ENCODE measurements at regions not wholly inside any gene's neighbourhood (a gene's known extent, or its start where the extent isn't known, plus 50 kb on each side); places are given as distances from the start of the nearest gene placed in this dataset.

DNA sequence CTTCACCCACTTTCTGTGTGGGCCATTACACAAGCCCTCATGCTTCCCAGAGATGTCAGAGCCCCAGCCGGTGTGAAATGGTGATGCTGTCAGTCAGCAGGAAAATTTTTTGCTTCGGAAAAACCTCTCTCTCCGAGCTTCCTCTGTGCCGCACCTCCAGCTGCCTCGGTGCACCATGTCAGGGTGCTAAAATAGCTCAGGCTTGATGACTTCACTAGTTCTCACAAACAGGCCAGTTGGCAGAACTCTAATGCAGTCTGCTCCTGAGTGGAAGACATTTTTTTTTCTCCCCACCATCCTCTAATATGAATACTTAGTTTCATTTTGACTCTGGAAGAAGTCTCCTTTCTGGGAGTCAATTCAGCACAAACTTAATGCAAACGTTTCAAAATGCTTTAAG lies 71.3 kb downstream of the KLF12 start:
- no TSS peak for BruUV-seq (replicated peaks)
- Histone ChIP-seq H3K4me1 (ENCODE audit: control insufficient read depth, insufficient read depth, low read length) (peaks cover 12% of the 10 kb centered on the region), H3K56ac (ENCODE audit: extremely low read depth, insufficient read depth, low read length) (peak overlapping the region; percentile 29; the same call in 1 of the 2 replicates), H3K9me3 (ENCODE audit: control insufficient read depth, insufficient read depth, low read length) (no peaks in the 10 kb centered on the region), H3K14ac (replicated peaks; ENCODE audit: low read depth, low read length) (peak overlapping the region; percentile 73), H4K8ac (ENCODE audit: low read depth in 2 of 2, low read length in 2 of 2) (peak overlapping the region in 1 of 2 experiments; percentile 72; a peak in 2 of 4 replicates), H3K4ac (ENCODE audit: low read depth, low read length) (peak overlapping the region; percentile 58), H3K23ac (ENCODE audit: low read depth, low read length) (peak overlapping the region; percentile 75), H3K9ac (ENCODE audit: low read depth, low read length) (peak overlapping the region; percentile 40), H3K4me2 (ENCODE audit: low read depth, low read length) (peak overlapping the region; percentile 95), H3K9me1 (ENCODE audit: insufficient read depth, low read length) (peaks cover 3% of the 10 kb centered on the region; the same call in 1 of the 2 replicates), H3K4me3 (ENCODE audit: insufficient read depth, low read depth, low read length) (peak overlapping the region; percentile 31), H3K27ac (ENCODE audit: insufficient read depth, low read length) (peak overlapping the region; percentile 41), H2AK9ac (replicated peaks; ENCODE audit: low read depth, low read length, poor library complexity) (no peak overlapping the region), H4K91ac (ENCODE audit: insufficient read depth, low read depth, low read length) (peak overlapping the region; percentile 40; the same call in 1 of the 2 replicates), H2BK120ac (ENCODE audit: low read depth, low read length) (peak overlapping the region; percentile 44), H3K27me3 (ENCODE audit: control insufficient read depth, insufficient read depth, low read length) (no peaks in the 10 kb centered on the region), H2AFZ (replicated peaks; ENCODE audit: low read length, poor library complexity) (peak overlapping the region; percentile 36), H2BK20ac (ENCODE audit: low read depth, low read length) (peak overlapping the region; percentile 29), H2BK15ac (ENCODE audit: low read depth, low read length) (no peak overlapping the region), H4K20me1 (ENCODE audit: insufficient read depth, low read length) (peaks cover 6% of the 10 kb centered on the region; the same call in 1 of the 2 replicates), H3K18ac (ENCODE audit: low read depth, low read length) (peak overlapping the region; percentile 74), H2AK5ac (ENCODE audit: low read depth, low read length) (no peak overlapping the region), H4K5ac (ENCODE audit: low read depth, low read length) (peak overlapping the region; percentile 59; the same call in 1 of the 2 replicates), H3K36me3 (ENCODE audit: control insufficient read depth, insufficient read depth, low read length) (no peaks in the 10 kb centered on the region), H2BK5ac (ENCODE audit: low read depth, low read length, poor library complexity, severe bottlenecking) (peak overlapping the region; percentile 46), H3K79me1 (ENCODE audit: low read depth in 1 of 2, low read length in 2 of 2) (peaks cover 19 to 54% of the 10 kb centered on the region in 2 experiments)
- no CpG with 5 or more reads among the region's 6 CpGs for WGBS, 2 experiments (ENCODE audit: extremely low coverage in 2 of 2, insufficient read length in 1 of 2)
- TF ChIP-seq RFX5 (IDR thresholded peaks at IDR 0.05; ENCODE audit: low read depth, low read length) (no peak), BHLHE40 (IDR thresholded peaks at IDR 0.05; ENCODE audit: low read depth, low read length) (no peak), MXI1 (IDR thresholded peaks at IDR 0.05; ENCODE audit: borderline replicate concordance, low read depth, low read length) (no peak), NFE2L2 (IDR thresholded peaks at IDR 0.05; ENCODE audit: low read depth, low read length) (no peak), CHD1 (IDR thresholded peaks at IDR 0.05; ENCODE audit: low read depth, low read length) (no peak), SMC3 (IDR thresholded peaks at IDR 0.05; ENCODE audit: low read depth, low read length) (no peak), ELK1 (IDR thresholded peaks at IDR 0.05; ENCODE audit: borderline replicate concordance, low read depth, low read length) (no peak), MAFK (IDR thresholded peaks at IDR 0.05; ENCODE audit: low read depth, low read length) (no peak), CEBPB (IDR thresholded peaks at IDR 0.05; ENCODE audit: low read depth, low read length) (no peak)
- TF ChIP-seq, protein P1, sequence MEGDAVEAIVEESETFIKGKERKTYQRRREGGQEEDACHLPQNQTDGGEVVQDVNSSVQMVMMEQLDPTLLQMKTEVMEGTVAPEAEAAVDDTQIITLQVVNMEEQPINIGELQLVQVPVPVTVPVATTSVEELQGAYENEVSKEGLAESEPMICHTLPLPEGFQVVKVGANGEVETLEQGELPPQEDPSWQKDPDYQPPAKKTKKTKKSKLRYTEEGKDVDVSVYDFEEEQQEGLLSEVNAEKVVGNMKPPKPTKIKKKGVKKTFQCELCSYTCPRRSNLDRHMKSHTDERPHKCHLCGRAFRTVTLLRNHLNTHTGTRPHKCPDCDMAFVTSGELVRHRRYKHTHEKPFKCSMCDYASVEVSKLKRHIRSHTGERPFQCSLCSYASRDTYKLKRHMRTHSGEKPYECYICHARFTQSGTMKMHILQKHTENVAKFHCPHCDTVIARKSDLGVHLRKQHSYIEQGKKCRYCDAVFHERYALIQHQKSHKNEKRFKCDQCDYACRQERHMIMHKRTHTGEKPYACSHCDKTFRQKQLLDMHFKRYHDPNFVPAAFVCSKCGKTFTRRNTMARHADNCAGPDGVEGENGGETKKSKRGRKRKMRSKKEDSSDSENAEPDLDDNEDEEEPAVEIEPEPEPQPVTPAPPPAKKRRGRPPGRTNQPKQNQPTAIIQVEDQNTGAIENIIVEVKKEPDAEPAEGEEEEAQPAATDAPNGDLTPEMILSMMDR (conservative IDR thresholded peaks at IDR 0.05; ENCODE audit: low read depth, low read length): no peak
- TF ChIP-seq, protein P2, sequence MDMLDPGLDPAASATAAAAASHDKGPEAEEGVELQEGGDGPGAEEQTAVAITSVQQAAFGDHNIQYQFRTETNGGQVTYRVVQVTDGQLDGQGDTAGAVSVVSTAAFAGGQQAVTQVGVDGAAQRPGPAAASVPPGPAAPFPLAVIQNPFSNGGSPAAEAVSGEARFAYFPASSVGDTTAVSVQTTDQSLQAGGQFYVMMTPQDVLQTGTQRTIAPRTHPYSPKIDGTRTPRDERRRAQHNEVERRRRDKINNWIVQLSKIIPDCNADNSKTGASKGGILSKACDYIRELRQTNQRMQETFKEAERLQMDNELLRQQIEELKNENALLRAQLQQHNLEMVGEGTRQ (IDR thresholded peaks at IDR 0.05; ENCODE audit: low read depth, low read length): no peak
- peak; percentile 53 for ATAC-seq (ENCODE audit: low read depth)
- peak; percentile 74 for DNase-seq
- ChIA-PET CTCF (interaction anchor here (1.1 kb wide), 1 partner anchor 11 kb away, joined by 3 read pairs; no protein-coding TSS in a partner anchor), POLR2A (ENCODE audit: unreplicated experiment) (no interaction called here)
- dilution Hi-C loops (cut with HindIII; ENCODE audit: low sequenced_read_pairs, unreplicated experiment) (no loop called here), intact Hi-C loops (cut with micrococcal nuclease) (loop anchor here (2.0 to 10.0 kb wide), 3 partner anchors 16 to 142 kb away; partner anchors contain the start of gene KLF12), in situ Hi-C loops (cut with MboI; ENCODE audit: low sequenced_read_pairs) (no loop called here)
